CD4-positive, alpha-beta T cell treated with Interleukin-6 at 100 ng/mL for 8 hours (primary cell): ENCODE measurements at regions not wholly inside any gene's neighbourhood (a gene's known extent, or its start where the extent isn't known, plus 50 kb on each side); places are given as distances from the start of the nearest gene placed in this dataset.
"Not testable (repeated sequence)": the region's sequence is repeated elsewhere in the genome, so short reads cannot be mapped to it uniquely, and the experiment has no call there.

Source experiments
- DNase-seq: peaks from one replicate; pipeline ENCODE4 v3.0.0-alpha.2; 2020; ENCODE audit warnings: mixed read lengths, low spot score

GRCh38 chr12:89155826-89156225 is 196.5 kb downstream of the DUSP6 start:
- no peak for DNase-seq

GRCh38 chr12:89154743-89155499 is 197.4 kb downstream of the DUSP6 start:
- no peak for DNase-seq

GRCh38 chr12:89153341-89153740 is 199.0 kb downstream of the DUSP6 start:
- no peak for DNase-seq

- DNase-seq = no peak
These were observed 200.8 kb downstream of the DUSP6 start for GRCh38 chr12:89151536-89151935.

GRCh38 chr12:89150789-89151188 is 201.5 kb downstream of the DUSP6 start:
- not testable (repeated sequence) for DNase-seq

- no peak for DNase-seq
These were observed 211.6 kb downstream of the DUSP6 start for GRCh38 chr12:89140602-89141238.

GRCh38 chr12:89140141-89140540 is 212.2 kb downstream of the DUSP6 start:
- no peak for DNase-seq

- no peak for DNase-seq
These were observed 212.9 kb downstream of the DUSP6 start for GRCh38 chr12:89139390-89139789.

- no peak for DNase-seq
These were observed 214.1 kb downstream of the DUSP6 start for GRCh38 chr12:89138048-89138852.

- no peak for DNase-seq
These were observed 216.2 kb downstream of the DUSP6 start for GRCh38 chr12:89135976-89136634.

- DNase-seq = no peak
These were observed 218.0 kb downstream of the DUSP6 start for GRCh38 chr12:89134213-89134770.

GRCh38 chr12:89129167-89129870 is 223.0 kb downstream of the DUSP6 start:
- no peak for DNase-seq

- no peak for DNase-seq
These were observed 225.6 kb downstream of the DUSP6 start for GRCh38 chr12:89126712-89127111.

GRCh38 chr12:89122852-89123251 is 229.4 kb downstream of the DUSP6 start:
- no peak for DNase-seq

GRCh38 chr12:89117448-89118034 is 234.8 kb downstream of the DUSP6 start:
- DNase-seq = no peak

- DNase-seq = no peak
These were observed 240.3 kb downstream of the DUSP6 start for GRCh38 chr12:89111964-89112363.

GRCh38 chr12:89108265-89108664 is 244.0 kb downstream of the DUSP6 start:
- DNase-seq = no peak

- no peak for DNase-seq
These were observed 245.4 kb downstream of the DUSP6 start for GRCh38 chr12:89106950-89107349.

- no peak for DNase-seq
These were observed 247.1 kb downstream of the DUSP6 start for GRCh38 chr12:89105243-89105642.

- no peak for DNase-seq
These were observed 248.5 kb downstream of the DUSP6 start for GRCh38 chr12:89103831-89104230.

- no peak for DNase-seq
These were observed 250.9 kb downstream of the DUSP6 start for GRCh38 chr12:89101440-89101839.
